ENCODE measurements at regions not wholly inside any gene's neighbourhood (a gene's known extent, or its start where the extent isn't known, plus 50 kb on each side); places are given as distances from the start of the nearest gene placed in this dataset.
A peak's percentile ranks its signal among the peaks of the same experiment; 100 is the strongest.
"Not testable (repeated sequence)": the region's sequence is repeated elsewhere in the genome, so short reads cannot be mapped to it uniquely, and the experiment has no call there.

- no peak for DNase-seq (ENCODE audit: low read depth)
Measured at GRCh38 chr11:26896719-26897118, 97.2 kb upstream of the FIBIN start.

GRCh38 chr11:26898799-26899198 lies 95.1 kb upstream of the FIBIN start:
- no peak for DNase-seq (ENCODE audit: low read depth)

- DNase-seq (ENCODE audit: low read depth), result no peak
Measured at GRCh38 chr11:26901162-26901561, 92.8 kb upstream of the FIBIN start.

DNA sequence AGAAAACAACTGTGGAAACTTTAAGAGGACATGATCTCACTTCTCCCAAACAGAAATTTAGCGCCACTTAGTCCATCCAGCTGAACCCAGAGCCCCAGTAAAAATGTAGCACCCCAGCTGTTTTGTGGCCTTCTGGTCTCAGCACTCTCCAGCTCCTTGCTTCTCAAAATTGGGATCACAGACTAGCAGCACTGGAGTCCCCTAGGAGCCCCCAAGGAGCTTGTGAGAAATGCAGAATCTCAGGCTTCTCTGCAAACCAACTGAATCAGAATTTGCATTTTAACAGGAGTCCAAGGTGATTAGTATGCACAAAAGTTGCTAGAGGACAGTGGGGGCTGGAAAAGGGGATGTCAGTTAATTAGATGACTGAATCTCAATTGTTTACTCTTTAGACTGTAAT lies 89.8 kb upstream of the FIBIN start:
- no peak for DNase-seq (ENCODE audit: low read depth)

DNA sequence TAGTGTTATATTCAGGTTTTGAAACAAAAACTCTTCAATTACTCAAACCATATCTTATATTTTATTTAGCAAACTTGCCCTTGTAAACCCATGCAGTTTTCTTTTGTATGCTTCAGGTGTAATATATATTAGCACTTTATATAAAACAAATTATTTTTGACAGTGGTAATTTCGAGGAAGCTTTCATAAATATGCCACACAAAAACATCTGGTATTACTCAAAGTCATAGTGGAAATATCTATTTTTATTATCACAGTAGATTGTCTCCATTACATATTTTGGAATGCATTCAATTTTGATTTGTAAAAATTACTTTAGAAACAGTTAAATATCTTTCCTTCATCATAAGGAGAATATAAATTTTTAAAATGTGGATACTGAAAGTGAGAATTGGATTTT lies 89.1 kb upstream of the FIBIN start:
- DNase-seq (ENCODE audit: low read depth), result no peak

GRCh38 chr11:26905368-26905767 lies 88.5 kb upstream of the FIBIN start:
- DNase-seq (ENCODE audit: low read depth), result peak; percentile 67

DNA sequence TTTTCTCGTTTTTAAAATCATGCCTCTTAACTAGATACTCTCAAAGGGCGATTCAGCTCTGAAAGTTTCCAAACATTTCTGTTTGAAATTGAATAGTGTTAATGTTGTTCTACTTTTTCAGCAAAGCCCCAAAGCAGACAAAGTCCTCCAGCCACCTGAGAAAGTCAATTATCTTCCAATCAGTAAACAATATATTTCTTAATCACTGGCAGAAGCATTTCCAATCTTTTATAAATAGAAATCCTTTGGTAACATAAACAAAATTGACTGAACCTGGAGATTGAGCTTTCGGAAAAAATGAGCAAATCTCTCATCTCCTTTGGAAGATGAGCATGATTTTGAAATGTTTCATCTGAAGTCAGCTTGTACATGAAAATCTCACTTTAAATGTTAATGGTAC lies 84.4 kb upstream of the FIBIN start:
- DNase-seq (ENCODE audit: low read depth), result no peak

DNA sequence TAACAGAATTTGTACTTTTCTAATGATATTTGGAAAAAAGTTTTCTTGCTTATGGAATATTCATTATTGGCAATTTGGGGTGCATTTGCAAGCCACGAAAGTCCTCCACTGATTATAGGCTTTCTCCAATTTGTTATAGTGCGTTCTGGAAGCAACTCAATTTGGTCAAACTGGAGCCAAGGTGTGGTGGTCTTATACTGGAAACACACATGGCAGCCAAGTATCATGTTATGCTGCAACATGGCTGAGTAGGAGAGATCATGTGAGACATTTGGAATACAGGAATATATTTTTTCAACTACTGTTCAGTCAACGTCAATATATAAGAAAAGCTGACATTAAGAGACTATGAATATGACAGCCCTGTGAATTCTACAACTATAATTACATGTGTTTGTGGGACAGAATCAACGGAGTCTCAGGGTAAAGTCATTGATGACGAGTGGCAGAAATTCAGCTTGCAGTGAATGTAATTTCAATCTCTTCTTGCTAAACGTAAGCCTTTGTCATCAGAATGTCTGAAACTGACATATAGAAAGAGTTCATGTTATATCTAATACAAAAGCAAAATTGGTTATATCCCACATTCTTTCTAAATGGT lies 83.8 kb upstream of the FIBIN start:
- DNase-seq (ENCODE audit: low read depth), result no peak

DNA sequence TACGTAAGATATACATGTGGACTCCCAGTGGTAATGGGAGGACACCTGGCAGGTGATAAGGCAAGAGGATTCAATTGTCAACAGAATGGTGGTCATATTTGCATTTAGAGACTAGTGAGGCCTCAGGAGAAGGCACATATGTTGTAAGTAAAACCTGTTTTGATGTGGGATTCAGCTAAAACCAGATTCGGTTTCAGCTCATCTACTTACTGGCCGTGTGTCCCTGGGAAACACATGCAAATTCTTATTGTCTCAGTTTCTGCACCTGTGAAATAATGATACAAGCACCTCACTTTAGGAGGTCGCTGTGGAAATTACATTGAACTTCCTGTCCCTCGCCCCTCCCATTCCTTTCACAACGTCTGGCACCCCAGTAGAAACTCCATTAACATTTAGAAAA lies 78.9 kb upstream of the FIBIN start:
- DNase-seq (ENCODE audit: low read depth), result no peak

DNA sequence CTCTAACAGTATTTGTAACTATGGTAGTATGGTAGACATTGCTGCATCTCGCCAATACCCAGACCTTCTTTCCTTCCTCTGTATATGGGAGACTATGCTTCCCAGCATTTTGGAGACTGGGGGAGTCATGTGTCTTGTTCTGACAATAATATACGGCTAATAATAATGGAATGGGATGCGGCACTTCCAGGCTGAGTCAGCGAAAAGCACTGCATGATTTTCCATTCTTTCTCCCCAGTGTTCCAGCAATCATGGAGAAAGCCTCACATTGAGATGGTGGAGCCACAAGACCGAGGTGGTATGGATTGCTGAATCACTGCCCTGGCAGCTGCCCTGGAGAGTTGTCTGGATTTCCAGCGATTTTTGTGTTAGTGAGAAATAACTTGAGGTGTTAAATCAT lies 77.1 kb upstream of the FIBIN start:
- DNase-seq (ENCODE audit: low read depth), result no peak

GRCh38 chr11:26928582-26928981 lies 65.3 kb upstream of the FIBIN start:
- no peak for DNase-seq (ENCODE audit: low read depth)

DNA sequence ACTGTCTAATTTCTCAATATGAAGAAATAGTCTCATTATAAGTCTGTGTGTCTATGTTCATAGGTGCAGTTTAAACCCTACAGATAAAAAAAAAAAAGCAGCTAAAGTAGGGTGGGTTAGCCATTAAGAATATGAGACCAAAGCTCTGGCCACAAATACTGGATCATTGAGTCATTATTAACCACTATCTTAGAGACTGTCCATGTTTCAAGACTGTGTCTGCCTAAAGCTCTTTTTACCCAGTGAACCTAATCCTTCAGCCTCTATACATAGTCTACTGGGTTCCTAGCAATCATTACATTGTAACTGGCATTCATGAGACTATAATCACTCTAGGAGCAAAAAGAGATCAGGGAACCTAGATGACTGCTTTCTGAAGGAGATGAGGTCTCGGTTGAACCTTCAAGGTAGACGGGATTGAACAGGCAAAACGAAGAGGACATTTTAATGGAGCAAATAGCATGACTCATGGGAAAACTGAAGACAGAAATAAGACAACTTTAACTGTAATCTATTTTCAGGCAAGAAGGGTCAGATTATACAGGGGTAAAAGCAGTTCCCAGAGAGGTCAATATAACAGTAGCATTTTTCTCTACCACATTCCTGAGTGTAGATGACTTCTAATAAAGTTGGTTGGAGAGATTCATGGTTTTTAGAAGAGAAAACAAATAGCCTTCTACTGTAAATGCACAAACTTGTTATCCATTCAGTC lies 64.0 kb upstream of the FIBIN start:
- no peak for DNase-seq (ENCODE audit: low read depth)

- peak; percentile 64 for DNase-seq (ENCODE audit: low read depth)
Measured at GRCh38 chr11:26930518-26931247, 63.2 kb upstream of the FIBIN start.

GRCh38 chr11:26931248-26931631 lies 62.7 kb upstream of the FIBIN start:
- DNase-seq (ENCODE audit: low read depth), result no peak

DNA sequence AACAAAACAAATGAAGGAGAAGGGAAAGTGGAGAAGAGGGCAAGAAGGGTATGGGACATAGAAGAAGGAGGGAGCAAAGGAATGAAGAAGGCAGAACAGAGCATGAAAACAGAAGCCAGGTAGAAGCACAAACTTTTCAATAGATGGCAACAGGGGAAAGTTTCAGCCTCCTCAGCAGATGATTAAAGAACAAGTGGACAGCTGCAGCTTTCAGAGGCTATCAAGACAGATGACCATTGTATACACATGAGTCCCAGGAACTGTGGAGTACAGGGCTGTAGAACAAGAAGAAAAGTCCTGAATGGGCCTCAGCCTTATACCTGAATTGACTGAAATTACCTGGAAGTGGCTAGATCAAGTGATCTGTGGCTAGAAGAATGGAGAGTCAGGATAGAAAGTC lies 62.0 kb upstream of the FIBIN start:
- DNase-seq (ENCODE audit: low read depth), result no peak

DNA sequence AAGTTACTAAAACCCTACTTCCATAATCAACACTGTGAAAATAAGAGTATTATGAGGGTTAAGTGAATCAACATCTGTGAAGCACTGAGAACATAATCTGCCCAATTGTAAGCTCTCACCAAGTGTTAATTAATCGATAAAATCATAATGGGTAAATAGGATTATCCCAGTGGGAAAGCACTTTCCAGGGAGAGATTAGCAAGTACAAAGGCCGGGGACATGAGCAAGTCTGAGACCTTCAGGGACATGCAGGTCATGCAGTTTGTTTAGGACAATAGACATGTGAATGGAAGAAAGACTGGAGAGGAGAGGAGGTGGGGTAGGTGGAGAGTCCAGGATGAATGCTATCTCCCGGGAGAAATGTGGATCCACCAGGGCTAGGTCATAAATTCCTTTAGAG lies 57.8 kb upstream of the FIBIN start:
- DNase-seq (ENCODE audit: low read depth), result no peak

- no peak for DNase-seq (ENCODE audit: low read depth)
Measured at GRCh38 chr11:26937386-26937785, 56.5 kb upstream of the FIBIN start.

DNA sequence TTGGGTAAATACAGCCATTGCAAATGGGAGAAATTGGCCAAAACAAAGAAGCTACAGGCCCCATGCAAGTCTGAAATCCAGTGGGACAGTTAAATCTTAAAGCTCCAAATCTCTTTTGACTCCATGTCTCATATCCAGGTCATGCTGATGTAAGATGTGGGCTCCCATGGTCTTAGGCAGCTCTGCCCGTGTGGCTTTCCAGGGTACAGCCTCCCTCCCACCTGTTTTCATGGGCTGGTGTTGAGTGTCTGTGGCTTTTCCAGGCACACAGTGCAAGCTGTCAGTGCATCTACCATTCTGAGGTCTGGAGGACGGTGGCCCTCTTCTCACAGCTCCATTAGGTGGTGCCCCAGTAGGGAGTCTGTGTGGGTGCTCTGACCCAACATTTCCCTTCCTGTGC lies 53.4 kb upstream of the FIBIN start:
- DNase-seq (ENCODE audit: low read depth), result not testable (repeated sequence)

DNA sequence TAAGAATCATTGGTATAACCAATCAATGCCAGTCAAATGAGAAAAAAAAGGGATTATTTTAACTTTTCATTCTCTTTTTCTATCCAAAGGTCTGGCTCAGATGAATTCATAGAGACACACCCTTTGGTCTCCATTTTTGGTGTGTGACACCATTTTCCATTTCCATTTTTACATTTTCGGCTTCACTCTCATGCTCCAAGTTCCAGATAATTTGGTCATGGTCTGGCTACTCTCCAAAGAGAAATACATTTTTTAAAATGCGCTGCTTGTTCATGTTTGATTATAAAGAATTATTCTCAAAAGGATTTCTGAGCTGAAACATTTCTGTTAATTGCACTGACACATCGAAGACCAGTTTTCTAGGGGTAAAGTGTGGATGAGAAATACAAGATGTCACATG lies 51.6 kb upstream of the FIBIN start:
- DNase-seq (ENCODE audit: low read depth), result no peak

- no peak for DNase-seq (ENCODE audit: low read depth)
Measured at GRCh38 chr11:26943636-26944035, 50.3 kb upstream of the FIBIN start.

Data from LHCN-M2 (cell line).